Body of pancreas (tissue), 4 donors: ENCODE measurements at regions not wholly inside any gene's neighbourhood (a gene's known extent, or its start where the extent isn't known, plus 50 kb on each side); places are given as distances from the start of the nearest gene placed in this dataset.

Source experiments
- ATAC-seq: fragments of 150-250 bp; one replicate; pipeline ENCODE4 v1.9.1; 2016
- DNase-seq, 4 donors: peaks; one replicate each; pipeline ENCODE4 v3.0.0-alpha.2; 2019
- H3K27ac ChIP-seq, 4 donors: fragments of 200-600 bp; sonication (generic); 1 replicate in 3 of 4; 2 replicates in 1 of 4; pipeline versions ENCODE4 v1.5.1 to v1.6.1; 2016 to 2019; ENCODE audit warnings: mild to moderate bottlenecking in 1 of 4, mixed read lengths in 1 of 4, moderate library complexity in 1 of 4
- H3K27me3 ChIP-seq, 2 donors: fragments of 200-600 bp; sonication (generic); one replicate each; pipeline ENCODE4 v1.6.0; 2016; ENCODE audit warnings: mild to moderate bottlenecking in 1 of 2
- H3K36me3 ChIP-seq, 2 donors: fragments of 200-600 bp; sonication (generic); replicated peaks in 1 of 2; 2 replicates each; pipeline ENCODE4 v1.5.1; 2016; ENCODE audit warnings: low read depth in 2 of 2; ENCODE audit not compliant: insufficient read depth in 1 of 2
- H3K4me1 ChIP-seq: fragments of 200-600 bp; sonication (generic); one replicate; pipeline ENCODE4 v1.6.0; 2016
- H3K4me3 ChIP-seq, 2 donors: fragments of 200-600 bp; sonication (generic); 1 replicate in 1 of 2; 2 replicates in 1 of 2; pipeline ENCODE4 v1.5.1; 2016 to 2019
- H3K9me3 ChIP-seq, 3 donors: fragments of 200-600 bp; sonication (generic); 1 replicate in 2 of 3; 2 replicates in 1 of 3; pipeline ENCODE4 v1.5.1; 2016
- POLR2A ChIP-seq, 3 donors: fragments of 450-650 bp; IDR thresholded peaks; one replicate each; pipeline ENCODE4 v1.6.1; 2016; ENCODE audit warnings: antibody characterized with exemption in 3 of 3, mild to moderate bottlenecking in 2 of 3
- WGBS, 2 donors: methylation state at CpG; one replicate each; pipeline ENCODE4 v1.1.5; 2017; 5-methylcytosine and 5-hydroxymethylcytosine counted together
- intact Hi-C: fragments of 100-400 bp; cut with DNase I; formaldehyde crosslinking; loops from one replicate; pipeline ENCODE4 v1.15.1; 2023
- TF ChIP-seq, protein P1 (sequence below), 7 experiments: fragments of 450-650 bp in 4 of 7; fragments of 200-600 bp in 3 of 7; sonication (generic) in 3 of 7; IDR thresholded peaks; one replicate each; pipeline ENCODE4 v1.5.1; 2016 to 2019; ENCODE audit warnings: antibody characterized with exemption in 7 of 7

DNA sequence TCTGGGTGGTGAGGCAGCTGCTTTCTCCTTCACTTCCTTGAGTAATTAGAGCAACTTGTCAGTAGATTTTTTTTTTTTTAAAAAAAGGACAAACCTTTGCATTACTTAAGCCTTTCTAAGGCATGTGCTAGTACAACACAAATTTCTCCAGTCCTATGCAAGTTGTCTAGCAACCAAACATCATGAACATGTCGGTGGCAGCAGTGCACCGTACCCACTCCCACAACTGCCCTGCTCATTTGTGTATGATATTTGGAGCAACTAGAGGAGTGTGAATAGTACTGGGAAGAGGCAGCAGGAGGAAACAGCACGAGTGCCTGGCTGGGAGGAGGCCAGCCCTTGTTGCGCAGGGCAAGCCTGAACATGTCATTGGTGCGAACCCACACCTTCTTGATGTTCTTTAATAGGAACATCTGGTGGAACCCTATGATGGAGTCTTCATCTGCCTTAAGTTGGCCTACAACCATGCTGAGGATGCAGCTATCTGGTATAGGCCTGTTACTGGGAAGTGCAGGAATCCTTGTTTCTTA lies 238.3 kb downstream of the TDRD15 start:
- intact Hi-C loops, result no loop called here
- no peaks in the 10 kb centered on the region for H3K4me1 ChIP-seq
- no peak for DNase-seq
- WGBS, 2 donors, result 78 to 79% methylated on average over 5 of the region's 5 CpGs
- TF ChIP-seq POLR2A (IDR thresholded peaks at IDR 0.05), result no peak
- TF ChIP-seq, protein P1, sequence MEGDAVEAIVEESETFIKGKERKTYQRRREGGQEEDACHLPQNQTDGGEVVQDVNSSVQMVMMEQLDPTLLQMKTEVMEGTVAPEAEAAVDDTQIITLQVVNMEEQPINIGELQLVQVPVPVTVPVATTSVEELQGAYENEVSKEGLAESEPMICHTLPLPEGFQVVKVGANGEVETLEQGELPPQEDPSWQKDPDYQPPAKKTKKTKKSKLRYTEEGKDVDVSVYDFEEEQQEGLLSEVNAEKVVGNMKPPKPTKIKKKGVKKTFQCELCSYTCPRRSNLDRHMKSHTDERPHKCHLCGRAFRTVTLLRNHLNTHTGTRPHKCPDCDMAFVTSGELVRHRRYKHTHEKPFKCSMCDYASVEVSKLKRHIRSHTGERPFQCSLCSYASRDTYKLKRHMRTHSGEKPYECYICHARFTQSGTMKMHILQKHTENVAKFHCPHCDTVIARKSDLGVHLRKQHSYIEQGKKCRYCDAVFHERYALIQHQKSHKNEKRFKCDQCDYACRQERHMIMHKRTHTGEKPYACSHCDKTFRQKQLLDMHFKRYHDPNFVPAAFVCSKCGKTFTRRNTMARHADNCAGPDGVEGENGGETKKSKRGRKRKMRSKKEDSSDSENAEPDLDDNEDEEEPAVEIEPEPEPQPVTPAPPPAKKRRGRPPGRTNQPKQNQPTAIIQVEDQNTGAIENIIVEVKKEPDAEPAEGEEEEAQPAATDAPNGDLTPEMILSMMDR (IDR thresholded peaks at IDR 0.05), result no peak
- no peak for ATAC-seq
- no peak overlapping the region for H3K27ac ChIP-seq
- no peaks in the 10 kb centered on the region for H3K27me3 ChIP-seq
- H3K36me3 ChIP-seq, result no peaks in the 10 kb centered on the region
- no peak overlapping the region for H3K4me3 ChIP-seq
- H3K9me3 ChIP-seq, result no peaks in the 10 kb centered on the region

DNA sequence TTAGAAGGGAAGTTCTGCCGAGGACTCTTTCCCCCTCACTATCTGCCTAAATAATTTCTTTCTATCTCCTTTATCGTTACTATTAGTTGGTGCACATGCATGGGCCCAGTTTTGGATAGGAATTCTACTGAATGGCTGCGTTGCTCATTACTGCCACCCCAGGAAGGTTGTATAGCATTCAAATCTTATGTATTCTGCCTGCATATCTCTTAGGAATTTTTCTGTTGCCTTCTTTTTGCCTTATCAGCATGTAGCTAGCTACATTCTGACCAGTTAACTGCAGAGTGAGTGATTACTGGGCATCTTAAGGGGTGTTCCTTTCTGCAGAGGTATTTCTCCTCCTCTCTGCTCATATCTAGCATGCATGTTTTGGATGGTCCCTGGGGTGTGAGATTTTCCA lies 239.6 kb downstream of the TDRD15 start:
- H3K27me3 ChIP-seq, result no peaks in the 10 kb centered on the region
- no peak overlapping the region for H3K4me3 ChIP-seq
- ATAC-seq, result no peak
- H3K27ac ChIP-seq, result no peak overlapping the region
- TF ChIP-seq, protein P1 (IDR thresholded peaks at IDR 0.05), result no peak
- no peak for TF ChIP-seq POLR2A (IDR thresholded peaks at IDR 0.05)
- intact Hi-C loops, result no loop called here
- no peaks in the 10 kb centered on the region for H3K4me1 ChIP-seq
- no peaks in the 10 kb centered on the region for H3K36me3 ChIP-seq
- WGBS, 2 donors, result 63 to 67% methylated on average over 3 of the region's 3 CpGs
- H3K9me3 ChIP-seq, result no peaks in the 10 kb centered on the region
- DNase-seq, result no peak

DNA sequence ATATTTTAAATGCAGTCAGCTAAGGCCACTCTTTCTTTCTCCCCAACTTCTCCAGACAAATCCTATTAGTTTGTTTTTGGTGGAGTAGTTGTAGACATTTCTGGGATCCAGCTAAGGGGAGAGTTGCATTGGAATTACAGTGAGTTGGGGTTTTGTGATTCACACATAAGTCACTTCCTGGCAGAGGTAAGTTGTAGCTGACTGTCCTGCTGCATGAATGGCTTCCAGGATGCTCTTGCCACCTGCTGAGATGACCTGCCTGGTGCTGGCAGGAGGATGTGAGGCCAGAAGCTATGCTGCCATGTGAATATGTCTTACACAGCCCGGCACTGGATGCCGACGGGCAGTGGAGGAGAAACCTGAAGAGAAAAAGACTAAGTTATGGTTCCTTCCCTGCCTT lies 243.7 kb downstream of the TDRD15 start:
- WGBS, 2 donors, result 83 to 89% methylated on average over 3 of the region's 3 CpGs
- ATAC-seq, result no peak
- TF ChIP-seq POLR2A (IDR thresholded peaks at IDR 0.05), result no peak
- TF ChIP-seq, protein P1 (IDR thresholded peaks at IDR 0.05), result no peak

DNA sequence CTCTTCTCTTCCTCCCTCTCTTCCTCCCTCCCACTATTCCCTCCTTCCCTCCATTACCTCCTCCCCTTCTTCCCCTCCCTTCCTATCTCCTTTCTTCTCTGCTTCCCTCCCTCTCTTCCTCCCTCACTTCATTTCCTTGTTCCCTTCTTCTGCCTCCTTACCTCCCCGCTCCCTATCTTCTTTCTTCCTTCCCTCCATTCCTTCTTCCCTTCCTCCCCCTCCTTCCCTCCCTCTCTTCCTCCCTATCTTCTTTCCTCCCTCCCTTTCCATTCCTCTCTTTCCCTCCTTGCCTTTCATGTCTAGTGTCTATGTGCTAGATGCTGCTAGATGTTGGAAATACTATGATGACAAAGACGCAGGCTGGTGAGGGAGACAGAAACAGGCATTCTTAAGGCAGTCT lies 246.0 kb downstream of the TDRD15 start:
- H3K36me3 ChIP-seq, result no peaks in the 10 kb centered on the region
- no peaks in the 10 kb centered on the region for H3K4me1 ChIP-seq
- DNase-seq, result no peak
- 73 to 83% methylated on average over 2 of the region's 2 CpGs for WGBS, 2 donors
- H3K27ac ChIP-seq, result no peak overlapping the region
- no peaks in the 10 kb centered on the region for H3K27me3 ChIP-seq
- intact Hi-C loops, result no loop called here
- ATAC-seq, result no peak
- no peak for TF ChIP-seq POLR2A (IDR thresholded peaks at IDR 0.05)
- TF ChIP-seq, protein P1 (IDR thresholded peaks at IDR 0.05), result no peak
- H3K4me3 ChIP-seq, result no peak overlapping the region
- H3K9me3 ChIP-seq, result no peaks in the 10 kb centered on the region

More for the DNA sequence above, 243.7 kb downstream of the TDRD15 start:
- Histone ChIP-seq H3K4me1 (no peaks in the 10 kb centered on the region), H3K9me3 (no peaks in the 10 kb centered on the region), H3K27me3 (no peaks in the 10 kb centered on the region), H3K36me3 (no peaks in the 10 kb centered on the region), H3K27ac (no peak overlapping the region), H3K4me3 (no peak overlapping the region)
- intact Hi-C loops, result no loop called here
- DNase-seq, result no peak

DNA sequence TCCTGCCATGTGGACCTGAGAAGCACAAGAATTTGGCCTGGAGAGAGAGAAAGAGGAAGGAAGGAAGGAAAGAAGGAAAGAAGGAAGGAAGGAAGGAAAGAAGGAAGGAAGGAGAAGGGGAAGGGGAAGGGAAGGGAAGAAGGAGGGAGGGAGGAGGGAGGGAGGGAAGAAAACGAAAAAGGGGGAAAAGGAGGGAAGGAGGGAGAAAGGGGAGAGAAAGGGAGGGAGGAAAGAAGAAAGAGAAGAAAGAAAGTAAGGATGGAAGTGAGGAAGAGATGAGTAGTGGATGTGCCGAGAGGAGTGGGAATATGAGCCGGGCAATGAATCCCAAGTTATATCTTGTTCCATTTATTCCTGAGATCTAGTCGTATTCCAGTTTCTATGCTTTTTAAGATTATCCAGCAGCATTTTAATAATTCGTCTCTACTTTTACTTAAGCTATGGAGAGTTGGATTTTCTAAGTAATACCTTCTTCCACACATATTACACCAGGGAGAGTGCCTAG lies 247.8 kb downstream of the TDRD15 start:
- H3K4me1 ChIP-seq, result no peaks in the 10 kb centered on the region
- intact Hi-C loops, result no loop called here
- no peak for ATAC-seq

More for the DNA sequence above, 247.8 kb downstream of the TDRD15 start:
- no peak for DNase-seq
- 65 to 70% methylated on average over 5 of the region's 5 CpGs for WGBS, 2 donors
- Histone ChIP-seq H3K36me3 (no peaks in the 10 kb centered on the region), H3K9me3 (no peaks in the 10 kb centered on the region), H3K4me3 (no peak overlapping the region), H3K27ac (no peak overlapping the region), H3K27me3 (no peaks in the 10 kb centered on the region)
- TF ChIP-seq, protein P1 (IDR thresholded peaks at IDR 0.05), result no peak
- TF ChIP-seq POLR2A (IDR thresholded peaks at IDR 0.05), result no peak
